HepG2 (cell line): ENCODE measurements at regions not wholly inside any gene's neighbourhood (a gene's known extent, or its start where the extent isn't known, plus 50 kb on each side); places are given as distances from the start of the nearest gene placed in this dataset.

Source experiments
- ATAC-seq: fragments of 200-7000 bp; cut with Tn5 transposase; 3 replicates; pipeline ENCODE4 v1.9.1; 2020; ENCODE audit warnings: mild to moderate bottlenecking, moderate library complexity
- BruUV-seq: library from RNA; stranded (reverse); fragments of 400-500 nt; replicated peaks from 2 replicates; lab custom pipeline; 2021; lab: Mats Ljungman, UMichigan
- CTCF ChIA-PET: fragments of 300-600 bp; formaldehyde crosslinking; extraction: SDS; loops from one replicate; lab custom pipeline; 2021; ENCODE audit warnings: low total read pairs, inconsistent platforms, low intra/inter-chr PET ratio; lab: Yijun Ruan, JAX
- POLR2A ChIA-PET: fragments of 350-600 bp; sonication (Branson Sonifier 250); formaldehyde crosslinking; loops from one replicate; lab custom pipeline; 2020; ENCODE audit warnings: antibody characterized with exemption, inconsistent platforms; lab: Yijun Ruan, JAX
- DNase-seq: peaks from one replicate; pipeline ENCODE4 v3.0.0-alpha.2; 2015; ENCODE audit warnings: low spot score
- FAIRE-seq: peaks from 3 replicates; lab custom pipeline; 2011; peaks lifted over from hg19 to GRCh38; lab: Jason Lieb, UNC
- H2AFZ ChIP-seq: one replicate; pipeline ENCODE4 v1.6.1; 2011; ENCODE audit warnings: low read length, inconsistent platforms
- H3K27ac ChIP-seq: fragments of 300-600 bp; 3 replicates; pipeline ENCODE4 v1.8.0; 2011; ENCODE audit warnings: mixed run types, mild to moderate bottlenecking, mixed read lengths, low read length, inconsistent platforms; ENCODE audit not compliant: insufficient read depth; ENCODE audit errors: extremely low read length
- H3K27me3 ChIP-seq, 2 experiments: fragments of 200-600 bp in 1 of 2; 2 replicates in 1 of 2; 3 replicates in 1 of 2; pipeline versions ENCODE4 v1.6.0 to v1.8.0; 2011; ENCODE audit warnings: low read length in 2 of 2, mild to moderate bottlenecking in 2 of 2, moderate library complexity in 2 of 2, inconsistent platforms in 1 of 2; ENCODE audit not compliant: insufficient read depth in 2 of 2, control insufficient read depth in 1 of 2
- H3K36me3 ChIP-seq, 2 experiments: fragments of 200-600 bp in 1 of 2; replicated peaks in 1 of 2; 2 replicates in 1 of 2; 3 replicates in 1 of 2; pipeline versions ENCODE4 v1.5.1 to v1.8.0; 2011; ENCODE audit warnings: low read length in 2 of 2, inconsistent platforms in 1 of 2; ENCODE audit not compliant: insufficient read depth in 2 of 2, control insufficient read depth in 1 of 2
- H3K4me1 ChIP-seq: 2 replicates; pipeline ENCODE4 v1.5.1; 2012; ENCODE audit warnings: low read length, inconsistent platforms; ENCODE audit not compliant: insufficient read depth
- H3K4me2 ChIP-seq: 2 replicates; pipeline ENCODE4 v1.6.0; 2011; ENCODE audit warnings: low read depth, low read length, inconsistent platforms
- H3K4me3 ChIP-seq, 3 experiments: fragments of 200-600 bp in 1 of 3; sonication (generic), shearing (Covaris generic) in 1 of 3; replicated peaks in 1 of 3; 2 replicates each; pipeline ENCODE4 v1.5.1; 2011 to 2016; ENCODE audit warnings: low read length in 3 of 3, inconsistent platforms in 2 of 3, low read depth in 2 of 3, mild to moderate bottlenecking in 2 of 3, control low read depth in 1 of 3, mixed read lengths in 1 of 3; ENCODE audit not compliant: insufficient read depth in 1 of 3
- H3K79me2 ChIP-seq: one replicate; pipeline ENCODE4 v1.6.1; 2011; ENCODE audit warnings: low read length, inconsistent platforms; ENCODE audit not compliant: insufficient read depth
- H3K9ac ChIP-seq: 2 replicates; pipeline ENCODE4 v1.6.0; 2011; ENCODE audit warnings: mild to moderate bottlenecking, low read depth, low read length, inconsistent platforms; ENCODE audit not compliant: insufficient read depth
- H3K9me3 ChIP-seq: 2 replicates; pipeline ENCODE4 v1.5.1; 2012; ENCODE audit warnings: mild to moderate bottlenecking, low read length
- H4K20me1 ChIP-seq: 2 replicates; pipeline ENCODE4 v1.6.0; 2011; ENCODE audit warnings: inconsistent platforms, mild to moderate bottlenecking, low read length, moderate library complexity; ENCODE audit not compliant: insufficient read depth
- BRD4 ChIP-seq: sonication (generic); formaldehyde crosslinking; IDR thresholded peaks from 2 replicates; pipeline ENCODE4 v1.4.0; 2020; ENCODE audit warnings: missing genetic modification reagents
- ETV6 ChIP-seq: sonication (generic); formaldehyde crosslinking; conservative IDR thresholded peaks from 2 replicates; pipeline ENCODE4 v1.4.0; 2020; ENCODE audit warnings: missing genetic modification reagents
- ISL2 ChIP-seq: sonication (generic); formaldehyde crosslinking; IDR thresholded peaks from 2 replicates; pipeline ENCODE4 v1.5.0; 2020; ENCODE audit warnings: missing genetic modification reagents
- MBNL3 ChIP-seq: fragments of 250-450 bp; sonication (Bioruptor Pico); conservative IDR thresholded peaks from 2 replicates; pipeline ENCODE4 v1.8.0; 2022; ENCODE audit warnings: mild to moderate bottlenecking, inconsistent platforms
- POLR2AphosphoS2 ChIP-seq: IDR thresholded peaks from 2 replicates; pipeline ENCODE4 v1.6.1; 2011; ENCODE audit warnings: low read depth, low read length, improper control_type of control experiment
- SETDB1 ChIP-seq: sonication (generic); formaldehyde crosslinking; IDR thresholded peaks from 2 replicates; pipeline ENCODE4 v1.5.1; 2020; ENCODE audit warnings: missing genetic modification reagents, mild to moderate bottlenecking, borderline replicate concordance
- ZFX ChIP-seq: sonication (generic); formaldehyde crosslinking; IDR thresholded peaks from 2 replicates; pipeline ENCODE4 v1.4.0; 2020; ENCODE audit warnings: mild to moderate bottlenecking, low read depth, missing genetic modification reagents, moderate library complexity
- ZKSCAN1 ChIP-seq: fragments of 150-350 bp; IDR thresholded peaks from 2 replicates; pipeline ENCODE4 v1.6.1; 2014; ENCODE audit warnings: low read length
- ZNF230 ChIP-seq: sonication (generic); formaldehyde crosslinking; IDR thresholded peaks from 2 replicates; pipeline ENCODE4 v1.4.0; 2020; ENCODE audit warnings: mild to moderate bottlenecking, missing genetic modification reagents
- ZNF446 ChIP-seq: sonication (generic); formaldehyde crosslinking; IDR thresholded peaks from 2 replicates; pipeline ENCODE4 v1.5.0; 2020; ENCODE audit warnings: mild to moderate bottlenecking, missing genetic modification reagents
- ZNF484 ChIP-seq: sonication (generic); formaldehyde crosslinking; IDR thresholded peaks from 2 replicates; pipeline ENCODE4 v1.5.1; 2020; ENCODE audit warnings: mild to moderate bottlenecking, low read depth, missing genetic modification reagents, borderline replicate concordance
- WGBS: methylation state at CpG from one replicate; pipeline ENCODE4 v1.1.6; 2017; ENCODE audit warnings: low lambda C conversion rate; 5-methylcytosine and 5-hydroxymethylcytosine counted together
- in situ Hi-C: cut with HindIII; loops from 2 replicates; pipeline ENCODE4 v1.10.0; 2017; ENCODE audit warnings: low pct_unique_long_range_greater_than_20kb; ENCODE audit not compliant: extremely low pct_ligation_motif_present
- intact Hi-C: fragments of 100-400 bp; cut with micrococcal nuclease; formaldehyde crosslinking; loops from one replicate; pipeline ENCODE4 v1.10.0; 2022; ENCODE audit not compliant: unreplicated experiment
- TF ChIP-seq, protein P1 (sequence below): sonication (generic); formaldehyde crosslinking; IDR thresholded peaks from 2 replicates; pipeline ENCODE4 v1.8.0; 2022; ENCODE audit warnings: missing genetic modification reagents, low read depth, mild to moderate bottlenecking, borderline replicate concordance
- TF ChIP-seq, protein P2 (sequence below): sonication (generic); formaldehyde crosslinking; IDR thresholded peaks from 2 replicates; pipeline ENCODE4 v1.4.0; 2020; ENCODE audit warnings: mild to moderate bottlenecking, missing genetic modification reagents, borderline replicate concordance
- TF ChIP-seq, protein P3 (sequence below): IDR thresholded peaks from 2 replicates; pipeline ENCODE4 v1.6.1; 2016

DNA sequence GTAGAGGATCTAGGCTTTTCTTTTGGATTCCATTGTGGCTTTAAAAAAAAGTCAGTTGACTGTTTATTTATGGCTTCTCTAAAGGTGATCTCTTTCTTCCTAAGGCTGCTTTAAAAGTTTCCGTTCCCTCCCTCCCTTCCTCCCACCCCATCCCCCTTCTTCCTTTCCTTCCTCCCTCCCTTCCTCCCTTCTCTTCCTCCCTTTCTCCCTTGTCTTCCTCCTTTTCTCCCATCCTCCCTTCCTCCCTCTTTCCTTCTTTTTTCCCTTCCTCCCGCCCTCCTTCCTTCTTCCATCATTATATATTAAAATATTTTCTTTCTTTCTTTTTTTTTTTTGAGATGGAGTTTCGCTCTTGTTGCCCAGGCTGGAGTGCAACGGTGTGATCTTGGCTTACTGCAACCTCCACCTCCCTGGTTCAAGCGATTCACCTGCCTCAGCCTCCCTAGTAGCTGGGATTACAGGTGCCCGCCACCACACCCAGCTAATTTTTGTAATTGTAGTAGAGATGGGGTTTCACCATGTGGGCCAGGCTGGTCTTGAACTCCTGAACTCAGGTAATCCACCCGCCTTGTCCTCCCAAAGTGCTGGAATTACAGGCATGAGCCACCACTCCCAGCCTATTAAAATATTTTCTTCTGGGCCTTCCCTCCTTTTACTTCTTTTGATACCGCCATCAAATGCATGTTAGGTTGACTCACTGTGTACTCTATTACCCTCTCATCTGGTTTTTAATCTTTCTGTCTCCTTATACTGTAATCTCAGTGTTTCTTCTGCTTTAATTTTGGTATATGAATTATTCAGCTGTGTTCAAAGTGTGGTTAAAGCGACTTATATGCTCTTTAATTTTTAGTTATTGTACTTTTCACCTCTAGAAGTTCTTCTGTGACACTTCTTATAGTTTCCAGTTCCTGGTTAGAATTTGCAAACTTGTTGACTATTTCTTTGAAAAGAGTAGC is 59.2 kb upstream of the ATP5PO start:
- ChIA-PET CTCF (no interaction called here), POLR2A (no interaction called here)
- Histone ChIP-seq H2AFZ (no peak overlapping the region), H3K4me3 (no peak overlapping the region), H3K27ac (no peak overlapping the region), H3K36me3 (no peaks in the 10 kb centered on the region), H3K9me3 (no peaks in the 10 kb centered on the region), H3K27me3 (no peaks in the 10 kb centered on the region), H3K79me2 (no peaks in the 10 kb centered on the region), H3K9ac (no peak overlapping the region), H4K20me1 (no peaks in the 10 kb centered on the region), H3K4me1 (peaks cover 57% of the 10 kb centered on the region), H3K4me2 (no peak overlapping the region)
- FAIRE-seq (no peak), DNase-seq (no peak), ATAC-seq (no peak)
- 92% methylated on average over 9 of the region's 9 CpGs for WGBS
- TF ChIP-seq, protein P1, sequence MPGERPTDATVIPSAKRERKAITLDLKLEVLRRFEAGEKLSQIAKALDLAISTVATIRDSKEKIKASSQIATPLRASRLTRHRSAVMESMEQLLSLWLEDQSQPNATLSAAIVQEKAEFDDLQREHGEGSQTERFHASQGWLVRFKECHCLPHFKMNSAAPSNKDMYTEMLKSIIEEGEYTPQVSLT = no peak
- BruUV-seq = no TSS peak
- in situ Hi-C loops = no loop called here
- intact Hi-C loops = no loop called here

DNA sequence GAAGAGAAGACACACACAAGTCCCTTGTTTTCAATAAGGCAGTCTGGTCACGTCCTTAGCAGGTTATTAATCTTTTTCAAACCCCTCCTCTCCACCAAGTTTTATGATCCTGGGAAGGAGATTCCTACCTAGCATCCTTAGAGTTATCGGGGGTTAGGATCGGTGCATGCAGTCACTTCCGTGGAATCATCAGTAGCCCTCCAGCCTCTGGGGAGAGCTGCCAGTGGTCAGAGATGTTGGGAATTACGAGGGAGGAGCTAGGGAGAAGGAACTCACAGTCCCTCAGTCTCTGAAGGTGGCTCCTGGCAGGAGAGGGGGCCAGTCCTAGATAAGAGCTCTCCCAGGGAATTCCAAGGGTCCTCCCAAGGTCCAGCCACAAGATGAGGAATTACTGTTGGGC is 57.7 kb upstream of the ATP5PO start:
- Histone ChIP-seq H3K4me2 (no peak overlapping the region), H3K27me3 (no peaks in the 10 kb centered on the region), H3K4me3 (no peak overlapping the region), H3K36me3 (no peaks in the 10 kb centered on the region), H2AFZ (no peak overlapping the region), H3K27ac (no peak overlapping the region), H4K20me1 (no peaks in the 10 kb centered on the region), H3K79me2 (no peaks in the 10 kb centered on the region), H3K9me3 (no peaks in the 10 kb centered on the region), H3K4me1 (peaks cover 71% of the 10 kb centered on the region), H3K9ac (no peak overlapping the region)
- no TSS peak for BruUV-seq
- no peak for FAIRE-seq
- intact Hi-C loops (no loop called here), in situ Hi-C loops (no loop called here)
- WGBS = 93% methylated on average over 5 of the region's 5 CpGs
- DNase-seq = no peak
- no peak for ATAC-seq
- POLR2A ChIA-PET = no interaction called here
- CTCF ChIA-PET = no interaction called here
- TF ChIP-seq, protein P2, sequence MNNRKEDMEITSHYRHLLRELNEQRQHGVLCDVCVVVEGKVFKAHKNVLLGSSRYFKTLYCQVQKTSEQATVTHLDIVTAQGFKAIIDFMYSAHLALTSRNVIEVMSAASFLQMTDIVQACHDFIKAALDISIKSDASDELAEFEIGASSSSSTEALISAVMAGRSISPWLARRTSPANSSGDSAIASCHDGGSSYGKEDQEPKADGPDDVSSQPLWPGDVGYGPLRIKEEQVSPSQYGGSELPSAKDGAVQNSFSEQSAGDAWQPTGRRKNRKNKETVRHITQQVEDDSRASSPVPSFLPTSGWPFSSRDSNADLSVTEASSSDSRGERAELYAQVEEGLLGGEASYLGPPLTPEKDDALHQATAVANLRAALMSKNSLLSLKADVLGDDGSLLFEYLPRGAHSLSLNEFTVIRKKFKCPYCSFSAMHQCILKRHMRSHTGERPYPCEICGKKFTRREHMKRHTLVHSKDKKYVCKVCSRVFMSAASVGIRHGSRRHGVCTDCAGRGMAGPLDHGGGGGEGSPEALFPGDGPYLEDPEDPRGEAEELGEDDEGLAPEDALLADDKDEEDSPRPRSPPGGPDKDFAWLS = no peak
- TF ChIP-seq POLR2AphosphoS2 (no peak), SETDB1 (CRISPR knock-in tag) (no peak), ZNF446 (CRISPR knock-in tag) (no peak), BRD4 (no peak), ZFX (CRISPR knock-in tag) (no peak), ISL2 (no peak), ETV6 (no peak), ZKSCAN1 (no peak), MBNL3 (CRISPR knock-in tag) (no peak), ZNF230 (no peak), ZNF484 (CRISPR knock-in tag) (no peak)
- TF ChIP-seq, protein P3, sequence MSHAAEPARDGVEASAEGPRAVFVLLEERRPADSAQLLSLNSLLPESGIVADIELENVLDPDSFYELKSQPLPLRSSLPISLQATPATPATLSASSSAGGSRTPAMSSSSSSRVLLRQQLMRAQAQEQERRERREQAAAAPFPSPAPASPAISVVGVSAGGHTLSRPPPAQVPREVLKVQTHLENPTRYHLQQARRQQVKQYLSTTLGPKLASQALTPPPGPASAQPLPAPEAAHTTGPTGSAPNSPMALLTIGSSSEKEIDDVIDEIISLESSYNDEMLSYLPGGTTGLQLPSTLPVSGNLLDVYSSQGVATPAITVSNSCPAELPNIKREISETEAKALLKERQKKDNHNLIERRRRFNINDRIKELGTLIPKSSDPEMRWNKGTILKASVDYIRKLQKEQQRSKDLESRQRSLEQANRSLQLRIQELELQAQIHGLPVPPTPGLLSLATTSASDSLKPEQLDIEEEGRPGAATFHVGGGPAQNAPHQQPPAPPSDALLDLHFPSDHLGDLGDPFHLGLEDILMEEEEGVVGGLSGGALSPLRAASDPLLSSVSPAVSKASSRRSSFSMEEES = no peak
